ENCODE measurements at regions not wholly inside any gene's neighbourhood (a gene's known extent, or its start where the extent isn't known, plus 50 kb on each side); places are given as distances from the start of the nearest gene placed in this dataset.

GRCh38 chr7:94265456-94265855 is 129.2 kb upstream of the COL1A2 start:
- no peak for TF ChIP-seq CTCF (conservative IDR thresholded peaks at IDR 0.05 in 1 of 2, IDR thresholded peaks at IDR 0.05 in 1 of 2; ENCODE audit: low read depth in 1 of 2, low read length in 2 of 2)
- no peak for TF ChIP-seq EZH2 (IDR thresholded peaks at IDR 0.05; ENCODE audit: low read length, missing control alignments)
